ENCODE measurements at regions not wholly inside any gene's neighbourhood (a gene's known extent, or its start where the extent isn't known, plus 50 kb on each side); places are given as distances from the start of the nearest gene placed in this dataset.

- ATAC-seq, result no peak
- Histone ChIP-seq H2AFZ (ENCODE audit: low read depth, low read length) (peak overlapping the region; percentile 46), H3K9ac (ENCODE audit: insufficient read depth in 1 of 2, low read depth in 2 of 2, low read length in 2 of 2) (no peak overlapping the region), H3K27me3 (ENCODE audit: control insufficient read depth in 2 of 2, insufficient read depth in 2 of 2, low read length in 2 of 2) (no peaks in the 10 kb centered on the region), H3K27ac (ENCODE audit: extremely low read depth, low read depth, low read length) (no peak overlapping the region), H3K9me3 (replicated peaks; ENCODE audit: control insufficient read depth, insufficient read depth, low read depth, low read length) (no peaks in the 10 kb centered on the region), H3K4me1 (replicated peaks in 1 of 2; ENCODE audit: control insufficient read depth in 2 of 2, insufficient read depth in 2 of 2, low read length in 2 of 2) (no peaks in the 10 kb centered on the region; a peak in 1 of 5 replicates), H3K36me3 (ENCODE audit: control insufficient read depth, insufficient read depth, low read length) (no peaks in the 10 kb centered on the region), H3K4me3 (no peak overlapping the region), H3K79me2 (ENCODE audit: control insufficient read depth, insufficient read depth, low read length) (no peaks in the 10 kb centered on the region), H3K9me1 (ENCODE audit: control insufficient read depth, insufficient read depth, low read length) (no peaks in the 10 kb centered on the region), H4K20me1 (replicated peaks; ENCODE audit: control insufficient read depth, insufficient read depth, low read length) (no peaks in the 10 kb centered on the region), H3K4me2 (ENCODE audit: insufficient read depth, low read length) (no peak overlapping the region)
- no peak for DNase-seq (ENCODE audit: extremely low read depth in 1 of 4, low spot score in 3 of 4)
- ChIA-PET POLR2A (interaction anchor here (0.8 kb wide), 1 partner anchor 14 kb away, joined by 3 read pairs; no protein-coding TSS in a partner anchor), CTCF (ENCODE audit: low intra/inter-chr PET ratio) (no interaction called here)
- TF ChIP-seq ZNF280B (CRISPR knock-in tag; IDR thresholded peaks at IDR 0.05), result no peak
- no peak for TF ChIP-seq ZNF140 (CRISPR knock-in tag; IDR thresholded peaks at IDR 0.05)
- TF ChIP-seq BRD4 (IDR thresholded peaks at IDR 0.05), result no peak
- TF ChIP-seq ZFP36 (IDR thresholded peaks at IDR 0.05; ENCODE audit: low read depth, low read length, partially characterized antibody), result no peak
- TF ChIP-seq ZNF507 (tag; conservative IDR thresholded peaks at IDR 0.05), result no peak
- no peak for TF ChIP-seq MITF (IDR thresholded peaks at IDR 0.05)
- no peak for TF ChIP-seq HMG20A (CRISPR knock-in tag; conservative IDR thresholded peaks at IDR 0.05)
- no peak for TF ChIP-seq NFE2 (IDR thresholded peaks at IDR 0.05; ENCODE audit: low read depth)
- BruUV-seq (replicated peaks), result no TSS peak
- in situ Hi-C loops (cut with MboI), result no loop called here
- FAIRE-seq, result no peak
- WGBS (ENCODE audit: insufficient coverage, low coverage, missing lambda C conversion rate), result 56% methylated on average over 4 of the region's 4 CpGs
- intact Hi-C loops (cut with micrococcal nuclease), result no loop called here
Observed at GRCh38 chr2:144099340-144099739, 420.6 kb downstream of the ZEB2 start.
